Lower leg skin (tissue), 4 donors: ENCODE measurements at regions not wholly inside any gene's neighbourhood (a gene's known extent, or its start where the extent isn't known, plus 50 kb on each side); places are given as distances from the start of the nearest gene placed in this dataset.
"Not testable (repeated sequence)": the region's sequence is repeated elsewhere in the genome, so short reads cannot be mapped to it uniquely, and the experiment has no call there.

ENCODE experiments used
- DNase-seq, 2 donors: peaks; one replicate each; pipeline ENCODE4 v3.0.0-alpha.2; 2019; ENCODE audit warnings: low spot score in 2 of 2
- H3K4me3 ChIP-seq: fragments of 200-600 bp; sonication (generic); 2 replicates; pipeline ENCODE4 v1.5.1; 2017; ENCODE audit warnings: mild to moderate bottlenecking, low read depth; ENCODE audit not compliant: poor library complexity, severe bottlenecking
- POLR2A ChIP-seq, 2 donors: fragments of 450-650 bp; IDR thresholded peaks; one replicate each; pipeline ENCODE4 v1.6.1; 2016 to 2017; ENCODE audit warnings: antibody characterized with exemption in 2 of 2, mild to moderate bottlenecking in 1 of 2, moderate library complexity in 1 of 2
- WGBS, 2 donors: methylation state at CpG; one replicate each; pipeline ENCODE4 v1.1.5; 2018; 5-methylcytosine and 5-hydroxymethylcytosine counted together
- intact Hi-C: fragments of 100-400 bp; cut with DNase I; formaldehyde crosslinking; loops from one replicate; pipeline ENCODE4 v1.15.0; 2023; ENCODE audit warnings: low total_unique reads
- TF ChIP-seq, protein P1 (sequence below), 3 donors: fragments of 450-650 bp; IDR thresholded peaks; one replicate each; pipeline ENCODE4 v1.5.1; 2016; ENCODE audit warnings: antibody characterized with exemption in 3 of 3, mild to moderate bottlenecking in 3 of 3, moderate library complexity in 2 of 3

DNA sequence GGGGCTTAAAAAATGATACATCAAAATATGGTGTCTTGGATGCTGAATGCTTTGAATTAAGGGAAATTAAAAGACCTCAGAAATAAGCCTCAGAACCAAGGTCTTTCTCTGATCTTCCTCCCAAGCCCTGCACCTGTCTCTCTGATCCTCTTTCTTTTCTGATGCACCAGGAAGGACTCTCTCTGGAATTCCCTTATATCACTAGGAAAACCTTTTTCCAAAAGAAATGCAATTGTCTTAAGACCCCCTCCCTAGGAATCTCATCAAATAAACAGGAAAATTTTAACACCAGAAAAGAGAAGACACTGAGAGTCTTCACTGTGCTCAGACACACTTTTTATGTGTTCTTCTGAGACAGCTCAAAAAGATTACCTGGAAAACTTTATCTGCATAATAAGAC lies 159.5 kb upstream of the PTBP2 start:
- no peak for TF ChIP-seq POLR2A (IDR thresholded peaks at IDR 0.05)
- TF ChIP-seq, protein P1, sequence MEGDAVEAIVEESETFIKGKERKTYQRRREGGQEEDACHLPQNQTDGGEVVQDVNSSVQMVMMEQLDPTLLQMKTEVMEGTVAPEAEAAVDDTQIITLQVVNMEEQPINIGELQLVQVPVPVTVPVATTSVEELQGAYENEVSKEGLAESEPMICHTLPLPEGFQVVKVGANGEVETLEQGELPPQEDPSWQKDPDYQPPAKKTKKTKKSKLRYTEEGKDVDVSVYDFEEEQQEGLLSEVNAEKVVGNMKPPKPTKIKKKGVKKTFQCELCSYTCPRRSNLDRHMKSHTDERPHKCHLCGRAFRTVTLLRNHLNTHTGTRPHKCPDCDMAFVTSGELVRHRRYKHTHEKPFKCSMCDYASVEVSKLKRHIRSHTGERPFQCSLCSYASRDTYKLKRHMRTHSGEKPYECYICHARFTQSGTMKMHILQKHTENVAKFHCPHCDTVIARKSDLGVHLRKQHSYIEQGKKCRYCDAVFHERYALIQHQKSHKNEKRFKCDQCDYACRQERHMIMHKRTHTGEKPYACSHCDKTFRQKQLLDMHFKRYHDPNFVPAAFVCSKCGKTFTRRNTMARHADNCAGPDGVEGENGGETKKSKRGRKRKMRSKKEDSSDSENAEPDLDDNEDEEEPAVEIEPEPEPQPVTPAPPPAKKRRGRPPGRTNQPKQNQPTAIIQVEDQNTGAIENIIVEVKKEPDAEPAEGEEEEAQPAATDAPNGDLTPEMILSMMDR (IDR thresholded peaks at IDR 0.05) = no peak
- no peak for DNase-seq
- H3K4me3 ChIP-seq = no peak overlapping the region
- intact Hi-C loops = no loop called here

DNA sequence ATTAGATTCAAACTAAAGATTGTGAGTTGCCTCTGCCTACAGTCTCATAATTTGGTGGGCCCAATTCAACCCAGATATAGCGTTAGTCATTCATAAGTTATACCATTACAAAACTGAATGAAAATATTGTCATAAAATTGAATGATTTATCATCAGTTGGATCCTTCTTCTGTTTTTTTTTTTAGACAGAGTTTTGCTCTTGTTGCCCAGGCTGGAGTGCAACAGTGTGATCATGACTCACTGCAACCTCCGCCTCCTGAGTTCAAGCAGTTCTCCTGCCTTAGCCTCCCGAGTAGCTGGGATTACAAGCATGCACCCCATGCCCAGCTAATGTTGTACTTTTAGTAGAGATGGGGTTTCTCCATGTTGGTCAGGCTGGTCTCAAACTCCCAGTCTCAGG lies 157.2 kb upstream of the PTBP2 start:
- DNase-seq, intact Hi-C loops, H3K4me3 ChIP-seq: not testable (repeated sequence)
- 72 to 76% methylated on average over 3 of the region's 3 CpGs for WGBS, 2 donors

DNA sequence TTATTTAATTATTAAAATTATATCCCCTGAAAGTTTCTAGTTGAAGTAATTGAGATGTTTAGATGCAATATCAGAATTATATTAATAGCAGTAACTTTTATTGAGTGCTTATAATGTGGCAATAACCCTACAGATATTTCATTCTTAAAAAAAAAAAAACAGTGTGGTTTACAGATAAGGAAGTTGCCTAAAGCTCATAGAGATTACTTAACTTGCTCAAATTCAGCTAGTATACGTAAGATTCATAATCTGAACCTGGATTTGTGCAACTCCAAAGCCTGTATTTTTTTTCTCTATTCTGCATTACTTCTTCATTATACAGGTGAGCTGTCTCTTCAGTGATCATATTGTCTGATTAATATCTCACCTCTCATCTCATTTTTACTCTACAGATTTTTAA lies 156.0 kb upstream of the PTBP2 start:
- intact Hi-C loops = no loop called here
- DNase-seq = no peak
- no peak for TF ChIP-seq POLR2A (IDR thresholded peaks at IDR 0.05)
- TF ChIP-seq, protein P1 (IDR thresholded peaks at IDR 0.05) = no peak
- 80 to 92% methylated on average over 1 of the region's 1 CpG for WGBS, 2 donors
- H3K4me3 ChIP-seq = no peak overlapping the region

DNA sequence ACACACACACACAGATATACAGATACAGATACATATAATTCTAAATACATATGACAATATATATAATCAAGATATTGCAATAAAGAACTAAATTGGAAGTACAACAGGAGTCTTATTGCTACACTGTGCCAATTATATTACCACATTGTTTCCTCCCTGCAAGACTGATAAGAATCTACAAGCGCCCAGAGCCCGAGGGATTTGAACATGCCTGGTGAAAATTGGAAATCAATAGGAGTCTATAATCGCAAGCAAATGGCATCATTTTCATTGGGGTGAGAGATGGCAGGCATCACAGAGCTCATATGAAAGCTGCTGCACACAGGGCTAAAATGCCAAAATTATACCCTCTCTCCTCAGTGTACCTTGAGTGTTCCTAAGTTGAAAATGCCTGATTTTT lies 152.9 kb upstream of the PTBP2 start:
- TF ChIP-seq, protein P1 (IDR thresholded peaks at IDR 0.05) = no peak
- TF ChIP-seq POLR2A (IDR thresholded peaks at IDR 0.05) = no peak
- intact Hi-C loops = no loop called here
- no peak overlapping the region for H3K4me3 ChIP-seq
- WGBS, 2 donors = 58 to 60% methylated on average over 3 of the region's 3 CpGs
- no peak for DNase-seq

DNA sequence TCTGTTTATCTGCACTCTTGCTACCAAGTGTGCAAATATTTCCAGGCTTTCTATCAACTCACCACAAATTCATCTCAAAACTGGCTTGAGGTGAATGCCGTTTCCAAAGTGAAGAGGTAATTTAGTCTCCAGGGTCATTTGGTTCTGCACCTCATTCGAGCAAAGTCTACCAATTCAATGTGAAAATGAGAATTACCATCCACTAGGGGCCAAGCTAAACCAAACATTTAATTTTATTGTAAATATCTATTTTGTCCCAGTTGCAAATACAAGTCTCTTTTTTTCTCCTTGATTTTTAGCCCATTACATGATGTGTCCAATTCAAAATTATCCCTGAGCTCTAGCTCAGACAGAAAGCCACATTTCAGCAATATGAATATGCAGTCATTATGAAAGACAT lies 152.3 kb upstream of the PTBP2 start:
- TF ChIP-seq POLR2A (IDR thresholded peaks at IDR 0.05) = no peak
- TF ChIP-seq, protein P1 (IDR thresholded peaks at IDR 0.05) = no peak
- whole genome bisulfite sequencing, 2 donors = 83 to 88% methylated on average over 2 of the region's 2 CpGs
- intact Hi-C loops = no loop called here
- H3K4me3 ChIP-seq = no peak overlapping the region
- DNase-seq = no peak

DNA sequence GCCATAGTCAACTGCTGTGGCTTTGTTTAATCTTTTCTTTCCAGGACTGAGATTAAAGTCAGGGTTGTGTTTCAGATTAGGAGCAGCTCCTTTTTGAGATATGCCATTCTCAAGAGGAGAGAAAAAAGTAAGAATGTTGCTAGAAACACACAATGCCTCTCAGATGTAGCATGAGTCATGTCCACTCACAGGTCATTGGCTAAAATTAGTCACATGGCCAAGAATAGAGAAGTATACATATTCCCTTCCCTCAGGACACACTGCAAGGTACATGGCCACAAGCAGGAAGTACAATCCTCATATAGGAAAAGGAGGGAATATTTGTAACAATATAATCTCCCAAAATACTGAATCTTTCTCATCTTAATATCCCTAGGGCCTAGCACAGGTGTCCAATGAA lies 141.9 kb upstream of the PTBP2 start:
- no peak overlapping the region for H3K4me3 ChIP-seq
- TF ChIP-seq POLR2A (IDR thresholded peaks at IDR 0.05) = no peak
- TF ChIP-seq, protein P1 (IDR thresholded peaks at IDR 0.05) = no peak
- intact Hi-C loops = no loop called here
- DNase-seq = no peak
